Right kidney (tissue), 1 donor: ENCODE measurements at regions not wholly inside any gene's neighbourhood (a gene's known extent, or its start where the extent isn't known, plus 50 kb on each side); places are given as distances from the start of the nearest gene placed in this dataset.

ENCODE experiments used
- DNase-seq: peaks from one replicate; pipeline ENCODE4 v3.0.0-alpha.2; 2016

DNA sequence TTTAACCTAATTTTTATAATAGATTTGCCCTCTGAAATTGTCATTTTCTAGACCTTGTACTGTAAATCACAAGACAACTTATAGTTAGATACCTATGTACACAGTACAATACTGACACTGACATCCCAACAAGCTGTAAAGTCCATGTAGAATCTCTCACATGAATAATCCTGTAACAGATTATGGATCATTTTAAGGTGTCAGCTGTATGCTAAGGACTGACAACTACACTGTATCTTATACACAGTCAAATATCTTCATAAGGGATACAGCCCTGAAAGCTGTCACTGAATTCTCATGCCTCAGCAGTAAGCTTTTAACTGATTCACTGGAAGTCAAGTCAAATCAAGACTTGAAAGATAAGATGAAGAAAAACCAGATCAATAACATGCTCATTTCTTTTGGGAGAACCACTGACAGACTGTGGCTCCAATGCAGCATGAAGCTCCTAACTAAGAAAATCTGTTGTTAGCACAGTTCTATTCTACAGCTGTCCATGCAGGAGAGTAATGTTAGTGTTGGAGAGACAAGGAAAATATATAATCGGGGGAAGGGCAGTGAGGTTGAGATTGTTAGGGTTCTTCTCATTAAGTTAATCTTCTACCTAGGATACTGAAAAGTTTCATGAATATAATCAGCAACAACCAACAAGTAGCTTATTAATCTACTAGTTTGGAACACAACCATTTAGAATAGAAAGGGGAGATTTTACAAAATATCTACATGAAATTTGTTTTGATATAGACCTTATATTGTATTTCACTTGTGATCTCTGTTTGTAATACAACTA lies 612.0 kb downstream of the PCDH18 start:
- DNase-seq, result no peak

DNA sequence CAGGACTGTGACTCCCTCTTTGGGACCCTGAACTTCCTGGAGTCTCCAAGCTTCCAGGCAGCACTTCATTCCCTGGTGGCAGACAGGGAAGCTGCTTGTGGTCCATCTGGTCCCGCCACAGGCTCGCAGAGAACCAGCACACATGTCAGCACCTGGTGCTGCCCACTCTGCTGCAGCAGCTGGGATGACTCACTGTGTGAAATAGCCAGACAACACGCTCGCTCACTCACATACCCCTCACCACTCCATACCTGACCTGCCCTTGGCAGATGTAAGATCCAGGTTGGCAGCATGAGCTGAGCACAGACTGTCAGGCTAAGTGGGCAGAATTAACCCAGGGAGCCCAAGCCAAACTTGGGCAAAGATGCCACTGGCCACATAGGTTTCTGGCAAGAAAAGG lies 613.5 kb downstream of the PCDH18 start:
- no peak for DNase-seq

DNA sequence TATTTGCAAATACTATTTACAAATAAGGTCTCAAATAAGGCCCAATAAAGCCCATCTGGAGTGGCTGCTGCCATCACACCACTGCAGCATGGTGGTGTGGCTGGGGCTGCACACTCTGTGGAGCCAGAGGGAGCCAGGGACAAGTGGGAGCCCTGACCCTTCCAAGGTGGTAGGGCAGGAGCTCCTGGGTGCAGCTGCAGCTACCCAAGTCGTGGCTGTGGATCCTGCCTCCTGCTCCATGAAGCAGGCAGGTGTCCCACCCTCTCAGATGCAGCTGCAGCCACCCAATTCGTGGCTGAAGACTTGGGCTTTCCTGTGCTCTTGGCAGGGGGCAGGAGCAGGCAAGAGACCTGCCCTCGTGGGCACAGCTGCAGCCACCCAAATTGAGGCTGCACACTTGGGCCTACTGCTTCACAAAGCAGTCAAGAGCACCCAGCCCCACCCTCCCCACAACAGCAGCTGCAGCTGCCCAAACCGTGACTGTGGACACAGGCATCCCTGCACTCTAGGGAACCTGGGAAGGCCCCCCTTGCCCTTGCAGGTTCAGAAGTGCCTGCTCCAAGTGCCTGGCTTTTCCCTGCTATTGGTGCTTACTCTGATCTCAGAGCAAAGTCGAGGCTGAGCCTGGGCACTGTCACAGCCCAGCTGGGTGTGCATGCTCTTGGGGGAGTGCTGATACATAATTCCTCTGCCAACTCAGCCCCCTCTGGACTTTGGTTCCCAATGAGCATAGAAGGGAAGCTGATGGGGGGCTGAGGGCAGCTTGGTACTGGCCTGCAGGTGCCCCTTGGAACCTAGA lies 614.8 kb downstream of the PCDH18 start:
- DNase-seq, result no peak

DNA sequence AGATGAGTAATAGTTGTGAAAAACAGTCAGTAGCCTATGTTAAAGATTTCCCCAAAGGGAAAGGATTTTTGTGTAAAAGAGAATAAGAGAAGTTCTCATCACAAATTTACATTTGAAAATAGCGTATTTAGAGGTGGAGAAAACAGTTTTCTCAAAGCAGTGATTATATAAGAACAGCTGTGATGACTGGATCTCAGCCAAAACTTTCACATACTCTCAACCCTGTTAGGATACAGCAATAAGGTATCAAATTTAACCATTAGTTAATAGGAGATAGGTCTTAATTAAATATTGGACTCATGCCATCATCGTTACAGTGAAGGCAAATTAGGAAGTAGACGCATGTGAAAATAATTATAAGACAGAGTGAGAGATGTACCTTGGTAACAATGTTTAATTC lies 622.7 kb downstream of the PCDH18 start:
- DNase-seq, result no peak

DNA sequence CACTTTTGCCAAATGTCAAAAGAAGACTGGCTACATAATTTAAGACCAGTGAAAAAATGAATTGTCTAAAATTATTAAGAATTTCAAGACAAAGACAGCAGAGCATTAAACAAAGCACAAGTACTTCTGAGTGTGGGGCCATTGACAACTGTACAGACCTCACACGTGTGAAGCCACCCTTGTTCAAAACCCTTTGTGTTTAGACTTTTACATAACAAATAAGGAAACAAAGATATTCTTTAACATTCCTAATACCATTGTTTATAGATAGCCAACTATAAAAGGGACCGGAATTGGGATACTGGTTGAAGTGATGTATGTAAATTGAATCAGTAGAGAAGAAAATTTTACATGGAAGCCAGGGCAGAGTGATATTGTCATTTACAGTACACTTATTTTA lies 624.2 kb downstream of the PCDH18 start:
- no peak for DNase-seq

DNA sequence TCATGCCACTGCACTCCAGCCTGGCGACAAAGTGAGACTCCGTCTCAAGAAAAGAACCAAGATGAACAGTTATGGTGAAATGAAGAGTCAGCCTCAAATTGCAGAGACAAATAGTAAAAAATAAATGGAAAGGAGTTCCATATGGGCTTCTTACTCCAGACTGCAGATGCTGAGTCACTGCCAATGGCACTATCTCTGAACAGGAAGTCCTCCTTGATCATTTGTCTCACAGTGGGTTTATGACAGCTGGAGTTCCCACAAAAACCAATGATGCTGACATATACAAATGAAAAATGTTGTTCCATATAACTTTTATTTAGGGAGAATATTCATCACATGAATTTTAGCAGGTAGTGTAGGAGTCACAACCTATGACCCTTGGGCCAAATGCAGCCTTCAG lies 631.6 kb downstream of the PCDH18 start:
- no peak for DNase-seq

DNA sequence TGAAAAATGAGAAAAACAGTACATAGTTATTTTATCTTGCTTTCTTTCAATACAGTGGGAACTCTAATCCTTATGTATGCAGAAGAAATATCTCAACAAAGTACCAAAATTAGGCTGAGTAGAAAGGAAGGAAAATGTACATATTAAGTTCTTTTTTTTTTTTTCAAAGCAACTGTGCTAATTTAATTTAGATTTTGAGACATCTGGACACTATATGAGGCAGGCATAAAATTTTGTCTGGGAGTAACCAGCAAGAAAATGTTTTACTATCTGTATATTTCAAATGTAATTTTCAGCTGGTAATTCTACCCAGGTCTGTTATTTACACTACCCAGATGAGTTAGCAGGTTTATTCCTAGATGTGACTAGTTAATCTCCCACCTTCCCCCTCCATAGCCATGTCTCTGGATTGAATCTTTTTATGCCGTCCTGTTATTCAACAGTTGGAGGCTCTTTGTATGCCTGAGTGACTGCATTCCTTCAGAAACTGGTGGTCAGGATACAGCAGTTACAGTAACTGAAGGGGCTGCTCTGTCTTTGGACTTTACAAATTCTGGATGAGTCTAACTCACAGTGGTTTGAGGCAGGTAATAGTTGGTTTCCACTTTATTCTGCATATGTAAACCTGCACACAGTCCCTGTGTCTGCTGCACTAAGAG lies 633.6 kb downstream of the PCDH18 start:
- no peak for DNase-seq

DNA sequence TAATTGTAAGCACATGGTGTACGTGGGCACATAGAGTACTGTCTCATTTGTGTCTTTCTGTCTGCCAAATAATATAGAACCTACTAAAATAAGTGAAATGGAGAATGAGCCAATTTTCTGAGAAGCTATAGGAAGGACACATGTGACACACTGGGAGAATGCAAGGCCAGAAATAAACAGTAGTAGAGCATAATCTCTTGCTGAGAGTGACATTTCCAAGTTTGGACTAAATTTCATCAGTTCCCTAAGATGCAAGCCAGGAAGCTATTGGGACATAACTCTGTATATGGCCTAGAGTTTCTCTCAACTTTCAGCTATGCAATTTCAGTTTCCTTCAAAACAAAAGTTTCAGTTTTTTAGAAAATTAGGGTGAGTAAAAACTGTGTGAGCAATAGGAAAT lies 638.7 kb downstream of the PCDH18 start:
- DNase-seq, result no peak

DNA sequence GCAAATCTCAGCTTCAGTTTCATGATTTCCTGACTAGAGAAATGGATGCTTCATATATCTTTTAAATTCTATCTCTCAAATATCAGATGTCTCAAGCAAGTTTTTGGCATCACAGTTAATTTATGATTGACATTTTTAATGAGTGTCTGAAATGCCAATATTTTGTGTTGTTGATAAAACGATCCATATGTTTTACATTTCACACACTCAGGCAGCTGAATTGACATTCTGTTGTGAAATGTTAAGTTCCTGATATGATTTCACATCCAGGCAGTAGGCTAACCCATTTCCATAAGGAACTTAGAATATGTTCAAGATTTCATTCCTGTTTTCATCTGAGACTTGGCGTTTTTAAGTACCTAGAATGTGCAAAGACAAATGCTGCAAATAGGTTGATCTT lies 650.6 kb downstream of the PCDH18 start:
- DNase-seq, result no peak

DNA sequence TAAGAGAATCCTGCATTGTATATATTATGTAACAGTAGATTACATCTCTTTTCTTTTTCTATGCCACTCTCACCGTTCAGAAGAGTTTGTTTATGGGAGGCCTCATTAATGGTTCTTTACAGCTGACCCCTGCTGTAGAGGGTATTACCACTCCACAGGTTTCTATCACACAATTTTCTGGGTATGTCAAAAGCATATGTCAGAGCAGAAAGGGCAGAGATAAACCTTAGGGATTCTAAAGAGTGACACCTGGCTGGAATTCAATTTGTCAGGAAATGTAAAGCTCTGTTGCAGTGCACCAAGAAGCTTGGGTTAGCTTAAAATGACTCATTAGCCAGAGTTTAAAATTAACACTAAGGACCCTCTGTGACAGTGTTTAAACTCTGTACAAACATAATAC lies 658.7 kb downstream of the PCDH18 start:
- DNase-seq, result no peak

DNA sequence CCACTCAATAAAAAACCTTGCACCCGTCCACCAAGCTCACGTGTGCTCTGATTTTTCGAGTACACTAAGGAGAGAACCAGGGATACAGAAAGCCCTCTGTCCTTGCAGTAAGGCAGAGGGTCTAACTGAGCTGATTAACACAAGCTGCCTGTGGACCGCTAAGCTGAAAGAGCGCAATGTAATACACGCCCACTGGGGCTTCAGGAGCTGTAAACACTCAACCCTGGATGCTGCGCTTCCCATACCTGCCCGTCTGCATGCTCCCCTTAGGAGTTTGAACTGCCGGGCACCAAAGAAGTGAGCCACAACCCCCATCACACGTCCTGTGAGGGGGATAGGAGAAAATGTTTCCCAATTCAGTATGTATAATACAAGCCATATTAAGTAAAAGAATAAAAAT lies 664.8 kb downstream of the PCDH18 start:
- no peak for DNase-seq

DNA sequence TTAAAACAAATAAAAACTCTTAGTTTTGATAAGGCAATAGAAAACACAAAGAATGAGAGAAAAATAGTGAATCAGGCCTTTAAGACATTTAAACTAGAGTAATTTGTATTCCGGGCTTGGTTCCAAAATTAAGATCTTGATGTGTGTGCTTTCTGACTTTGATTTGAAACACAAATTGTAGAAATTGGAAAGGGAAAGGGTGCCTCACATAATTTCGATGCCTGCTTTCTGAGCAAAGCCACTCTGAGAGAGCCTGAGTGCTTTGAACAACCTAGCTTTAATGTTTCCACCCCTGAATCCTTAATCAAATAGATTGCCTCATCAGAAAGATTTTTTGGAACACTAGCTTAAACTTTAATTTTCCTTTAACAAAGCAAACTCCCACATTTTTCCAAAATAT lies 666.8 kb downstream of the PCDH18 start:
- no peak for DNase-seq

DNA sequence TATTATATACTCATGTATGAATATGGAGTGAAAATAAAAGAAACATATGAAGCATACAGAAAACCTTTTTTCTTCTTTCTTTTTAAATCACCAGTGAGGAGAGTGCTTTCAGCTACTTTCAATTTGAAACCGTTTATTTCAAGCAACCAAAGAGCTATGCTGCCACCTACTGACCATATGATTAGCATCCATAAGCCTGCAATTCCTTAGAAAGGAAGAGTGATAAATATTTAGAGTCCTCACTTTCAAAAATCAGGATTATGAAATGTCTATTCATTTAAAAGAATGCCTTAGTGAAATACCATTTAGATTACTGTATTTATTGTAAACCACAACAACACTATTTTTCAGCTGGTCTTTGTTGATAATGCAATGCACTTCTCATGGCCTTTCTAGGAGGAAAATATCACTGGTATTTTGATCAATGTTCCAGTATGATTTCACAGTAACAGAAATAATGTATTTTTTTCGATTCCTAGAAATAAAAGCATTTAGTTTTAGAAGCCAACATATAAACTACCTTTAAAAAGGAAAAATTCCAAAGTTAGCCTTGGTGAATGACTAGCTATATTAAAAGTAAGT lies 667.6 kb downstream of the PCDH18 start:
- DNase-seq, result no peak

DNA sequence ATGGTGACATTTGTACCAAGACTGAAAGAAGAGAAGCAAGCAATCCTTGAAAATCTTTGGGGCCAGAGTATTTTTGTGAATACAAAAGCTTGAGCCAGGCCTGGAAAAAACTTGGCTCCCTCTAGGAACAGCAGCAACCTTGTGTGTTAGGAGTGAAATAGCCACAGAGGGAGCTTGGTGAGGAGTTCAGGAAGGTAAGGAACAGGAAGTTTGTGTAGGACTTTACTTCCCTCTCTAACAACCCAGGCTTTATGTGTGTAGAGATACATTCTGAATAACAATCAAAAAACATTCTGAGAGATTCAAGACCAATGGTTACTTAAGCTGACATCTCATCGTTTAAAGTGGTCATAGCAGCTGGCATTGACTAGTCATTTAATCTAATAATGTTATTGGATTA lies 668.5 kb downstream of the PCDH18 start:
- no peak for DNase-seq

DNA sequence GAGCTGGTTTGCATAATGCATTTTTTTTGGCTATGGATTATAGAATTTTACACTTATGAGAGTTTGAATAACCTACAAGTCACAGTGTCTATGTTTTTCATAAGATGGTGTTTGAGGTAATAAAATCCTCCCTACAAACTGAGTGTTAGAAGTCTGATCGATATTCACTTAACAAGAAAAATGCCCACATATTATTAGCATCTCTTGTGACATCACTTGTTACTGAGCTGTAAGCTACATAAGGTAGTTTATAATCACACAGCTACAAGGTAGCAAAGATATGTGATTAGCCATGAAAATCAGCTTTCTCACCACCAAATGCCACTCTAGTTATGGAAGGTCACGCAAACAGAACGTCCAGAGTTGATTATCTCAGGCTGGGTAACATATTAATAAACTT lies 669.6 kb downstream of the PCDH18 start:
- DNase-seq, result no peak

DNA sequence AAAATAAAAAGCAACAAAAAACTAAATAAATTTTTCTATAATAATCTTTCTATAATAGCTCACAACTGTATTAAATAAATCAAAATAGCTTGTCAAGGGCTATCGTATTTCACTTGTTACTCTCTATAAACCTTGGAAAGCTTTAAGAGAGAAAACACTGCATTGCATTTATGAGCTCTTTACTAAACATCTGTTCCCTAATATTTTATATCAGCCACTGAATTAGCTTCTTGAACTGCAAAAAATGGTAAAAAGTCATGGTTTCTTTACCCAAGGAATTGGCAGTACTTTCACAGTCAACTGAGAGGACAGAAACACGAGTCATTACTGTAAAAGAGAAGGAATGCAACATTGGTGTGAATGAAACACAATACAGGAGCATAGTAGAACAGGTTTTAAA lies 671.2 kb downstream of the PCDH18 start:
- no peak for DNase-seq

DNA sequence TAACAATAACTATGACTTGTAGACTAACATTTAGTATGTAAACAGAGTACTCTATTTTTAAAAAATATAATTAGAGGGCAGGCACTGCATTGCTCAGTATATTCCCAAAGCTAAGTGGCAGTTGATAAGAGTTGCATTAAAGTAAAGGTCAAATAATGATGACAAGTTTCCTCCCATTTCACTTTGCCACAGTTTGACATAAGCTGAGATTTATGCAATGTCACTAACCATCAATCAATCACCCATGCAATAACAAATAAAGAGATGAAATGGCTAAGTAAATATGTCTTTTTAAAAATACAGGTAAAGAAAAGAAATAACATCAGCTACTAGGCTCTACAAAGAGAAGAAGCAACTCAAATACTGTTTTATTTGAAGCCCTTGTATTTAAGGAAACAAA lies 673.4 kb downstream of the PCDH18 start:
- no peak for DNase-seq

DNA sequence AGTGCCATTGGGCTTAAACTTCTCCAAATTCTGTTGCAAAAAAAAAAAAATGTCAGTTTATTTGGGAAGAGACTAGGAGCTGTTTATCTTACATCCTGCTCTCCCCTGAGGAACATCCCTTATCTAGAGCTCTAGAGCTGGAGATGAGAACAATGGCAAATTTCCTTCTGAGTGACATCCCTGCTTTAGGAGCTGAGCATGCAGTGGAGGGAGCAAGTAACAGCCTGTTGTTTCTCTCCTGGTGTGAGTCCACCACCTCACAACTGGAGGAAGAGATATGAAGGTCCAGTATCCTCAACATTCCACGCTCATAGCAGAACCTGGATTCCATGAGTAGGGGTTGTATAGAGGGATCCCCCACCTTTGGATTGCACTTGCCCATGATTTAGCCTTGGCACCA lies 676.4 kb downstream of the PCDH18 start:
- DNase-seq, result no peak

DNA sequence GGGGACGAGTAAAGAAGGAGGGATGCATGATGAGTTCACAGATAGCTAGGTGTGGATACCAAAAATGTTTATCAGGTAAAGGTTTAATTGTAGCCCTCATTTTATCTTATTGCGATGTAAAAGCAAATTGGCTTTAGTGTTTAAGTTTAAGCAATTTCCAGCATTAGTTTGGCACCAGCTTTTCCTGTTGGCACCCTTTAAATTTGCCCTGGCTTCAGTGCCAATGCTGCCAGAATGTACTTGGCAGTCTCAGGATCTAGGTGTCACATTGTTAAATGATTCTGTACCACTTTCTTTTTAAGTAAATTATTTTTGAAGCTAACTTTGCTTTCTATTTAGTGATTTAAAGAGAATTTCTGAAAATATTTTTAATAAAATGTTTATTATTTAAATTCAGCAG lies 681.8 kb downstream of the PCDH18 start:
- no peak for DNase-seq

DNA sequence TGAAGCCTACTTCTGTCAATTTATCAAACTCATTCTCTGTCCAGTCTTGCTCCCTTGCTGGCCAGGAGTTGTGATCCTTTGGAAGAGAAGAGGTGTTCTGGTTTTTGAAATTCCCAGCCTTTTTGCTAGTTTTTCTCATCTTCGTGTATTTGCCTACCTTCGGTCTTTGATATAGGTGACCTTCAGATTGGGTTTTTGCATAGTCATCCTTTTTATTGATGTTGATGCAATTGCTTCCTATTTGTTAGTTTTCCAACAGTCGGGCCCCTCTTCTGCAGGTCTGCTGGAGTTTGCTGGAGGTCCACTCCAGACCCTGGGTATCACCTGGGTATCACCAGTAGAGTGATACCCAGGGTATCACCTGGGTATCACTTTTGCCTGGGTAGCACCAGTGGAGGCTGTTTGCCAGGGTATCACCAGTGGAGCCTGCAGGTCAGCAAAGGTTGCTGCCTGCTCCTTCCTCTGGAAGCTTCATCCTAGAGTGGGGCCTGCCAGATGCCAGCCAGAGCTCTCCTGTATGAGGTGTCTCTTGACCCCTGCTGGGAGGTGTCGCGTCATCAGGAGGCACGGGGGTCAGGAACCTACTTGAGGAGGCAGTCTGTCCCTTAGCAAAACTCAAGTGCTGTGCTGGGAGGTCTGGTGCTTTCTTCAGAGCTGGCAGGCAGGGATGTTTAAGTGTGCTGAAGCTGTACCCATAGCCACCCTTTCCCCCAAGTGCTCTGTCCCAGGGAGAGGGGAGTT lies 684.2 kb downstream of the PCDH18 start:
- DNase-seq, result no peak

DNA sequence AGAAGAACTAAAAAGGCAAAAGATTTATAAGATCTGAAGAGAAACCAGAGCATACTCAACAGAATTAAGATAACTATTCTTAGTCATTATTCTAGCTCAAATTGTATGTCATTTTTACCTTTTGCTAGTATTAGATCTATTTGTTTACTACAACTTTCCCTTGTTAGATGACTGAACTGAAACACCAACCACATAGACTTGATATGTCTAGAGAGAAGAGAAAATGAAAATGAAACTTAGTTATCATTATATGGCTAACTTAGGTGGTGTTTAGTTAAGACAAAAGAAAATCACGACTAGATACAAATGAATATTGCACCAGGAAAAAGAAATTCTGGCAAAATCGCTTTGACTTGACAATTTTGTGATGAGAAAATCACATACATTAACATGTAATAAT lies 690.8 kb downstream of the PCDH18 start:
- no peak for DNase-seq

DNA sequence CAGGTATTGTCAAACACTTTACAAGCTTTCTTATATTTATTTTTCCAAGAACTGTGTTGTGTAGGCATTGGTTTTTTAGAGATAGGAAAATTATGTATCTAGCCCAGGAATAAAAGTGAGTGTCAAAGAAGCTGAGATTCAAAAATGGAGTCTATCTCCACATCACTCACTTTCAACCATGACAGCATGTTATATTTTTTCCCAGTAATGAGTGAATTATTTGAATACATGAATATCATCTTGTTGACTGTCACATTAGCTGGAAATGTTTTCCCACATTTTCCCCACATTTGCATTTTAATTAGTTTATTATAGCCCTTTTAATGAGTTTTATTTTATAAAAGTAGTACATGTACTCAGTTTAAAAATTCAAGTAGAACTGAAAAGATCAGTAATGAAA lies 693.7 kb downstream of the PCDH18 start:
- DNase-seq, result no peak
